ENCODE measurements at regions not wholly inside any gene's neighbourhood (a gene's known extent, or its start where the extent isn't known, plus 50 kb on each side); places are given as distances from the start of the nearest gene placed in this dataset.

DNA sequence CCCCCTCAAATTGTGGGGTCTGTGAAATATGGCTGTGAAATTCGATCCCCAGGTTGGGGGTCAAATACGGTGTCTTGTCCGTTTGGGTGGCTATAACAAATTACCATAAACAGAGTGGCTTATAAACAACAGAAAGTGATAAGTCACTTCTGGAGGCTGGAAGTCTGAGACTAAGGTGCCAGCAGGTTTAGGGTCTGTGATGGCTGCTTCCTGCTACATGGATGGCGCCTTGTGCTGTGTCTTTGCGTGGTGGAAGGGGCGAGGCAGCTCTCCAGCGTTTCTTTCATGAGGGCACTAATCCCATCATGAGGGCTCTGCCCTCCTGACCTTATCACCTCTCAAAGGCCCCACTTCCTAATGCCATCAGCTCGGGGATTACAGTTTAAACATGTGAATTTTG is 120.0 kb downstream of the IRF8 start:
- TF ChIP-seq, protein P1, sequence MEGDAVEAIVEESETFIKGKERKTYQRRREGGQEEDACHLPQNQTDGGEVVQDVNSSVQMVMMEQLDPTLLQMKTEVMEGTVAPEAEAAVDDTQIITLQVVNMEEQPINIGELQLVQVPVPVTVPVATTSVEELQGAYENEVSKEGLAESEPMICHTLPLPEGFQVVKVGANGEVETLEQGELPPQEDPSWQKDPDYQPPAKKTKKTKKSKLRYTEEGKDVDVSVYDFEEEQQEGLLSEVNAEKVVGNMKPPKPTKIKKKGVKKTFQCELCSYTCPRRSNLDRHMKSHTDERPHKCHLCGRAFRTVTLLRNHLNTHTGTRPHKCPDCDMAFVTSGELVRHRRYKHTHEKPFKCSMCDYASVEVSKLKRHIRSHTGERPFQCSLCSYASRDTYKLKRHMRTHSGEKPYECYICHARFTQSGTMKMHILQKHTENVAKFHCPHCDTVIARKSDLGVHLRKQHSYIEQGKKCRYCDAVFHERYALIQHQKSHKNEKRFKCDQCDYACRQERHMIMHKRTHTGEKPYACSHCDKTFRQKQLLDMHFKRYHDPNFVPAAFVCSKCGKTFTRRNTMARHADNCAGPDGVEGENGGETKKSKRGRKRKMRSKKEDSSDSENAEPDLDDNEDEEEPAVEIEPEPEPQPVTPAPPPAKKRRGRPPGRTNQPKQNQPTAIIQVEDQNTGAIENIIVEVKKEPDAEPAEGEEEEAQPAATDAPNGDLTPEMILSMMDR (IDR thresholded peaks at IDR 0.05; ENCODE audit: insufficient read depth, low read length) = no peak
- TF ChIP-seq, protein P2, sequence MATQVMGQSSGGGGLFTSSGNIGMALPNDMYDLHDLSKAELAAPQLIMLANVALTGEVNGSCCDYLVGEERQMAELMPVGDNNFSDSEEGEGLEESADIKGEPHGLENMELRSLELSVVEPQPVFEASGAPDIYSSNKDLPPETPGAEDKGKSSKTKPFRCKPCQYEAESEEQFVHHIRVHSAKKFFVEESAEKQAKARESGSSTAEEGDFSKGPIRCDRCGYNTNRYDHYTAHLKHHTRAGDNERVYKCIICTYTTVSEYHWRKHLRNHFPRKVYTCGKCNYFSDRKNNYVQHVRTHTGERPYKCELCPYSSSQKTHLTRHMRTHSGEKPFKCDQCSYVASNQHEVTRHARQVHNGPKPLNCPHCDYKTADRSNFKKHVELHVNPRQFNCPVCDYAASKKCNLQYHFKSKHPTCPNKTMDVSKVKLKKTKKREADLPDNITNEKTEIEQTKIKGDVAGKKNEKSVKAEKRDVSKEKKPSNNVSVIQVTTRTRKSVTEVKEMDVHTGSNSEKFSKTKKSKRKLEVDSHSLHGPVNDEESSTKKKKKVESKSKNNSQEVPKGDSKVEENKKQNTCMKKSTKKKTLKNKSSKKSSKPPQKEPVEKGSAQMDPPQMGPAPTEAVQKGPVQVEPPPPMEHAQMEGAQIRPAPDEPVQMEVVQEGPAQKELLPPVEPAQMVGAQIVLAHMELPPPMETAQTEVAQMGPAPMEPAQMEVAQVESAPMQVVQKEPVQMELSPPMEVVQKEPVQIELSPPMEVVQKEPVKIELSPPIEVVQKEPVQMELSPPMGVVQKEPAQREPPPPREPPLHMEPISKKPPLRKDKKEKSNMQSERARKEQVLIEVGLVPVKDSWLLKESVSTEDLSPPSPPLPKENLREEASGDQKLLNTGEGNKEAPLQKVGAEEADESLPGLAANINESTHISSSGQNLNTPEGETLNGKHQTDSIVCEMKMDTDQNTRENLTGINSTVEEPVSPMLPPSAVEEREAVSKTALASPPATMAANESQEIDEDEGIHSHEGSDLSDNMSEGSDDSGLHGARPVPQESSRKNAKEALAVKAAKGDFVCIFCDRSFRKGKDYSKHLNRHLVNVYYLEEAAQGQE (IDR thresholded peaks at IDR 0.05; ENCODE audit: insufficient replicate concordance, low read depth) = no peak
- no peak for TF ChIP-seq POLR2AphosphoS5 (IDR thresholded peaks at IDR 0.05; ENCODE audit: low read depth)

Measured in HL-60 (cell line).